NCI-H1092 (cell line): ENCODE measurements at regions not wholly inside any gene's neighbourhood (a gene's known extent, or its start where the extent isn't known, plus 50 kb on each side); places are given as distances from the start of the nearest gene placed in this dataset.

Experiments
- DNase-seq: peaks from one replicate; lab custom pipeline; 2025; lab: John Stamatoyannopoulos, UW

- DNase-seq, result no peak
Measured at GRCh38 chr6:105494688-105495087, 91.8 kb upstream of the PREP start.

- DNase-seq, result no peak
Measured at GRCh38 chr6:105493736-105494135, 90.9 kb upstream of the PREP start.

DNA sequence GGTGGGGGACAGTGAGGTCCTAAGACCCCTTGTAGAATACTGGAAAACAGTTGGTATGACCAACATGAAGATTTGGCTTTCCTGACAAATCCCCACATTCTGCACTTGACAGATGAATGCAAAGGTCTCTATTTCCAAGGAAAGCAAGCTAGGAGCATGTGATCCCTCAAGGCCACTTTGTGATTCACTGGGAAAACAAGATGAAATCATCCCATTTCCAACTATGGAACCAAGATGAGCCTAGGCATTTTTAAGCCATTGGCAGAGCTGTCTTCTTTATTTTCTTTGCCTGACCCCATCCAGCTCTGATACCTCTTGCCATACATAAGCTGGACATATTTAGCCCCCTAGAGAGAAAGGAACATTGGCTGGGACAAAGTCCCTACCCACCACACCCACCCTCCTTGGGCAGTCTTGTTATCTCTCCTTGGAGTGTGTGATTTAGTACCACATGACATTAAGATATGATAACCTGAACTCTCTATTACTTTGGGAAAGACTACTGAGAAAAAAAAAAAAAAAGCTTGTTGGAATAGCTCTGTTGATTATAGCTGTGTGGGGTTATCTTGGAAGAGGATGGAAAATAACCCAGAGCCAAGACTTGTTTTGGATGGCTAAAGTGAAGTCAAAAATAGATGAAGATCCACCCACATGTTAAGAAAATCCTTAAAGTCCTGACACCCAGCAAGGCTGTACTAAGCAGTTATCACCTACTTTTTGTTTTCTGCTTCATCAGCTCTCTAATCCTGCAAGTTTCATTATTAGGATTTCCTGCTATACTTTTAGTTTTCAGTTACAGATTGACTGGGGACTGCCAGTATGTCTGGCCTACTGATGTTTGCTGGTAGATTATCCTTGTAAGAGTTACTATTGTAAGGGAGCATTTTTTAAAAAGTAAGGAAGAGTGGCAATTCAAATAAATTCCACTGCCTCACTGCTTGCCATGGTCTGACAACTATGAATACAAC lies 90.1 kb upstream of the PREP start:
- no peak for DNase-seq

DNA sequence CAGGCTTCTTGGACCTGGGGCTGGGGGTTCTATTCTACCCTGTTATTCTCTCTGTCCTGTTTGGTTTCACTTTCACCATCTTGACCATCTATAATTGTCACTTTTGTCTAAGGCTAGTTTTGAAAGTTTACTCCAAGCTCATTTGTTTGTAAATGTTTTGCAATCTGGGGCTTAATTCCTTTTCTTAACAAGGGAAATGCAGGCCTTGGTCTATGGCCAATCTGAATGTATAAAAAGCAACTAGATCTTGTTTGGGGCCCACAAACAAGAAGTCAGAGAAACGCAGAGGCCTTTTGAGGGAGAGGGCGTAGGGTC lies 86.3 kb upstream of the PREP start:
- DNase-seq, result no peak

DNA sequence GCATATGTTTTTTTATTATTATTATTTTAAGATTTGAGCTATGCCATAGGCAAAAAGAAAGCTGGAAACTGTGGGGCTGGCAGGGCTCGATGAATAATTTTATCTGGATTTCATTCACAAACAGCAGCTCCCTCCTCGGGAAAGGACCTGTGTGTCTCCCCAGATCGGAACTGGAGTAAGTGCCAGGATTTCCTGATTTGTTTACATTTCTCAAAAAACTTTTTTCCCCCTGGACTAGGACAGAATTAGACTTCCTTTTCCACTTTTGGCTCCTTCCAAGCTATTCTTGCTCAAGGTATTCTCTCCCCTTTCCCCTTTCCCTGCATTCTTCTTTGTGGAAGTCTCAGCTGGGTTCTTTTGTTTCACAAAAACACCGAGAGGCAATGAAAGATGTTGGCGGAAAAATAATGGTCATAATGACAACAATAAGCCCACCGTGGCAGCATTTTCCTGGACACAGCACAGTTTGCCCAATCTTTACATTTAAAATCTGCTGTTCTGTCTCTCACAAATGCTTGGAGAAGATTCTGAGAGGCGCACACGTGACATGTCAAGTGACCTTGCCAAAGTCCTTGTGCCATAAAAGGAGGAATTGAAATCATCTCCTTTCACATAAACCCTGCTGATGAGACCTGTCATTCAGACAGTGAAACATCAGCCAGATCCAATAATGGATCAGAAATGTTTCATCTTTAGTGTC lies 85.8 kb upstream of the PREP start:
- DNase-seq, result no peak

- no peak for DNase-seq
Measured at GRCh38 chr6:105487040-105487790, 84.3 kb upstream of the PREP start.

- DNase-seq, result no peak
Measured at GRCh38 chr6:105485456-105485855, 82.6 kb upstream of the PREP start.

GRCh38 chr6:105484238-105485161 lies 81.6 kb upstream of the PREP start:
- DNase-seq, result peak; percentile 4

DNA sequence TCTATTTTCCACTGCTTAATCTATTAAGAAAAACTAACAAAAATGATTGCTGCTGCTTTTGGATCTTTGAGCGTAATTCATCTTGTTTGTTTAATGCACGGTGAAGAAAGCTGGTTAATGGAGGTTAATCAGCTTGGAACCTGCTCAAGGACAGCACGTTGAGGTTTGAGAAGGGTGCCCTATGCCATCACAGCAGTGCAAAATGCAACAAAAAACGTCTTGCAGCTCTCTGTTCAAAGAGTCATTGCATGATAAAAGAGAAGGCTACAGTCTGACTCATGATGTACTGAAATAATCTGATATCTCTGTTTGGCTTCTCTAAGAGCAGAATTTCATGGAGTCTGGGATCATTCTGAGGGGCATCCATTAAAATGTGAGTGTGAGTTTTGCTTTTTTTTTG lies 80.6 kb upstream of the PREP start:
- no peak for DNase-seq

DNA sequence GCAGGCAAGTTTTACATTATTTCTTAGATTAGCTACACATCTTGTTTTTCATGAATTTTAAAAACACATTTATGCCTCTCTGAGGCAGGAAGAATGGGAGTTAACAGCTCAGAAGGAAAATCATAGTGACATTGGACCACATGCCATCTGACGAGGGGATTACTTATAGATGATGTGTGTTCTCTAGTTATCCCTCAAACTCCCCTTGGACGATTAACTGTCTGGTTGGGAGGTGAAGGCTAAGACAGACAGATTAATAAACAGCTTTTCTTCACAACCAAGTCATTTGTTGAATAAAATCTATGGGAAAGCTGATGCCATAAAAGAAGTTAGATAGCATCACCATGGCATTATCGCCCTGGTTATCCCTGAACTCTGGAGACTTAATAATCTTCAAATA lies 80.0 kb upstream of the PREP start:
- DNase-seq, result no peak

- no peak for DNase-seq
Measured at GRCh38 chr6:105482227-105482844, 79.5 kb upstream of the PREP start.

DNA sequence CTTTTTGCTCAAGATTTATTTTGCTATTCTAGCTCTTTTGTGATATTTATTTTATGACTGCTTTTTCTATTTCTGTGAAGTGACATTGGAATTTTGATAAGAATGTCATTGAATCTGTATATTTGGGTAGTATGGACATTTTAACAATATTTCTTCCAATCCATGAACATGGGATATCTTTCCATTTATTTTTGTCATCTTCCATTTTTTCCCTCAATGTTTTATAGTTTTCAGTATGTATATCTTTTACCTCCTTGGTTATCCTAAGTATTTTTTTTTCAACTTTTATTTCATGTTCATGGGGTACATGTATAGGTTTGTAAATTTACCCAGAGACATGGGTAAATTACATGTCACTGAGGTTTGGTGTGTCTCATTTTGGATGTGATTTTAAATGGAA lies 74.1 kb upstream of the PREP start:
- no peak for DNase-seq

- no peak for DNase-seq
Measured at GRCh38 chr6:105474234-105474633, 71.4 kb upstream of the PREP start.

DNA sequence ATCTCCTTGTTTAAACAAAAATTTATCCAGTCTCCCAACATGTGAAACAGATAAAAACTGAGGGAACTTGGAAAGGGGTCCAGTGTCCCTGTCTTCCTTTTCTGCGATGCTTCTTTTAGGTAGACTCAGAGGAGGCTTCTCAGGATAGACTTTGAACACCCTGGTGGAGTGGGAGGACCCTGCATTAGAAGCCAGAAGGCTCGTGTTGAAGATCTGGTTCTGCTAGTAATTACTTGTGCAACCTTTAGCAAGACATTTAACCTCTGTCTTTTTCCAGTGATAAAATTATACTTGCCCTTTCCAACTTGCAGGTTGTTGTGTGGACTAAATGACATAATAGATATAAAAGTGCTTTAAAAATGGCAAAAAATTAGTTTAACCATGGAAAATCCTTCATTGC lies 67.1 kb upstream of the PREP start:
- DNase-seq, result no peak

GRCh38 chr6:105468850-105469249 lies 66.0 kb upstream of the PREP start:
- no peak for DNase-seq

- DNase-seq, result no peak
Measured at GRCh38 chr6:105460860-105461259, 58.0 kb upstream of the PREP start.

- DNase-seq, result no peak
Measured at GRCh38 chr6:105459864-105460263, 57.0 kb upstream of the PREP start.

- DNase-seq, result no peak
Measured at GRCh38 chr6:105459049-105459448, 56.2 kb upstream of the PREP start.

- no peak for DNase-seq
Measured at GRCh38 chr6:105458551-105458950, 55.7 kb upstream of the PREP start.

- no peak for DNase-seq
Measured at GRCh38 chr6:105458084-105458483, 55.2 kb upstream of the PREP start.

GRCh38 chr6:105453968-105454367 lies 51.1 kb upstream of the PREP start:
- no peak for DNase-seq
